GM12878 (cell line): ENCODE measurements at regions not wholly inside any gene's neighbourhood (a gene's known extent, or its start where the extent isn't known, plus 50 kb on each side); places are given as distances from the start of the nearest gene placed in this dataset.

Experiments
- ATAC-seq: fragments of 200-7000 bp; cut with Tn5 transposase; 3 replicates; pipeline ENCODE4 v1.9.1; 2020; ENCODE audit warnings: mild to moderate bottlenecking, moderate library complexity
- BruUV-seq: library from RNA; stranded (reverse); fragments of 400-500 nt; replicated peaks from 2 replicates; lab custom pipeline; 2021; lab: Mats Ljungman, UMichigan
- CTCF ChIA-PET: fragments of 300-600 bp; sonication (Branson Sonifier 250); formaldehyde crosslinking; extraction: SDS; loops from one replicate; lab custom pipeline; 2021; ENCODE audit warnings: inconsistent platforms; lab: Yijun Ruan, JAX
- POLR2A ChIA-PET: fragments of 350-600 bp; formaldehyde crosslinking; extraction: SDS; loops from one replicate; lab custom pipeline; 2021; ENCODE audit warnings: inconsistent platforms; lab: Charles Lee
- RAD21 ChIA-PET: fragments of 300-600 bp; sonication (Branson Sonifier 250); formaldehyde crosslinking; loops from one replicate; lab custom pipeline; 2023; ENCODE audit warnings: antibody characterized with exemption; ENCODE audit not compliant: unreplicated experiment; lab: Charles Lee
- SMC1A ChIA-PET: fragments of 300-600 bp; sonication (Branson Sonifier 250); formaldehyde crosslinking; loops from one replicate; lab custom pipeline; 2023; ENCODE audit not compliant: unreplicated experiment, uncharacterized antibody; lab: Charles Lee
- DNase-seq: peaks from one replicate; pipeline ENCODE4 v3.0.0-alpha.2; 2011; ENCODE audit warnings: low read depth, low spot score
- FAIRE-seq: peaks from 3 replicates; lab custom pipeline; 2011; peaks lifted over from hg19 to GRCh38; lab: Jason Lieb, UNC
- H2AFZ ChIP-seq: 2 replicates; pipeline ENCODE4 v1.6.0; 2011; ENCODE audit warnings: low read depth, low read length, control low read depth; ENCODE audit not compliant: control insufficient read depth
- H3K27ac ChIP-seq: 2 replicates; pipeline ENCODE4 v1.5.1; 2011; ENCODE audit warnings: control low read depth; ENCODE audit not compliant: control insufficient read depth, insufficient read depth
- H3K27me3 ChIP-seq, 2 experiments: replicated peaks in 1 of 2; 2 replicates each; pipeline versions ENCODE4 v1.6.0 to v1.6.1; 2011; ENCODE audit warnings: low read length in 1 of 2; ENCODE audit not compliant: control insufficient read depth in 2 of 2, insufficient read depth in 2 of 2
- H3K36me3 ChIP-seq, 2 experiments: 2 replicates each; pipeline ENCODE4 v1.5.1; 2011; ENCODE audit warnings: low read length in 1 of 2; ENCODE audit not compliant: control insufficient read depth in 2 of 2, insufficient read depth in 2 of 2
- H3K4me1 ChIP-seq: 2 replicates; pipeline ENCODE4 v1.6.1; 2011; ENCODE audit warnings: mild to moderate bottlenecking, low read length, moderate library complexity, mixed read lengths; ENCODE audit not compliant: control insufficient read depth, insufficient read depth
- H3K4me2 ChIP-seq: 2 replicates; pipeline ENCODE4 v1.6.0; 2011; ENCODE audit warnings: control low read depth; ENCODE audit not compliant: control insufficient read depth, insufficient read depth
- H3K4me3 ChIP-seq: fragments of 200-600 bp; sonication (generic); 2 replicates; pipeline ENCODE4 v1.5.1; 2016
- H3K79me2 ChIP-seq: 2 replicates; pipeline ENCODE4 v1.6.0; 2011; ENCODE audit warnings: low read length; ENCODE audit not compliant: control insufficient read depth, insufficient read depth
- H3K9ac ChIP-seq: 2 replicates; pipeline ENCODE4 v1.8.0; 2011; ENCODE audit warnings: low read length, control low read depth, mixed read lengths; ENCODE audit not compliant: control insufficient read depth, insufficient read depth
- H3K9me3 ChIP-seq: replicated peaks from 3 replicates; pipeline ENCODE4 v1.5.1; 2011; ENCODE audit warnings: mild to moderate bottlenecking, low read length; ENCODE audit not compliant: control insufficient read depth, insufficient read depth
- H4K20me1 ChIP-seq: 2 replicates; pipeline ENCODE4 v1.6.0; 2011; ENCODE audit not compliant: control insufficient read depth, insufficient read depth
- BCLAF1 ChIP-seq: fragments of 450-650 bp; IDR thresholded peaks from 2 replicates; pipeline ENCODE4 v1.6.1; 2017; ENCODE audit warnings: antibody characterized with exemption, mild to moderate bottlenecking, moderate library complexity
- CHD1 ChIP-seq: IDR thresholded peaks from 2 replicates; pipeline ENCODE4 v1.6.1; 2012; ENCODE audit warnings: low read depth, low read length, improper control_type of control experiment
- HDGF ChIP-seq: fragments of 450-650 bp; IDR thresholded peaks from 2 replicates; pipeline ENCODE4 v1.6.1; 2016; ENCODE audit warnings: antibody characterized with exemption
- LARP7 ChIP-seq: fragments of 450-650 bp; IDR thresholded peaks from 2 replicates; pipeline ENCODE4 v1.6.1; 2017; ENCODE audit warnings: mild to moderate bottlenecking
- MXI1 ChIP-seq: fragments of 150-350 bp; IDR thresholded peaks from 2 replicates; pipeline ENCODE4 v1.6.1; 2011; ENCODE audit warnings: low read depth, mild to moderate bottlenecking, inconsistent platforms, low read length, improper control_type of control experiment
- RCOR1 ChIP-seq: conservative IDR thresholded peaks from 2 replicates; pipeline ENCODE4 v1.6.1; 2012; ENCODE audit warnings: low read depth, low read length, improper control_type of control experiment
- SMAD1 ChIP-seq: fragments of 450-650 bp; IDR thresholded peaks from 2 replicates; pipeline ENCODE4 v1.6.1; 2018; ENCODE audit warnings: mild to moderate bottlenecking, low read depth; ENCODE audit not compliant: partially characterized antibody
- TAF1 ChIP-seq: IDR thresholded peaks from 2 replicates; pipeline ENCODE4 v1.6.1; 2011; ENCODE audit warnings: mild to moderate bottlenecking, low read depth, low read length, borderline replicate concordance
- TBL1XR1 ChIP-seq: IDR thresholded peaks from 2 replicates; pipeline ENCODE4 v1.6.1; 2012; ENCODE audit warnings: low read depth, low read length, improper control_type of control experiment
- ZNF217 ChIP-seq: fragments of 450-650 bp; IDR thresholded peaks from 2 replicates; pipeline ENCODE4 v1.6.1; 2017; ENCODE audit warnings: antibody characterized with exemption, mild to moderate bottlenecking
- WGBS: methylation state at CpG from one replicate; pipeline ENCODE4 v1.1.6; 2016; ENCODE audit warnings: low lambda C conversion rate; ENCODE audit not compliant: insufficient replicate concordance, insufficient coverage; ENCODE audit errors: missing lambda C conversion rate; 5-methylcytosine and 5-hydroxymethylcytosine counted together
- in situ Hi-C: fragments of 300-500 bp; cut with MboI; formaldehyde crosslinking; loops from 9 replicates; pipeline ENCODE4 v1.14.3; 2018; ENCODE audit warnings: mixed read lengths
- intact Hi-C: fragments of 100-400 bp; cut with micrococcal nuclease; formaldehyde crosslinking; loops from one replicate; pipeline ENCODE4 v1.14.2; 2022; ENCODE audit not compliant: unreplicated experiment
- TF ChIP-seq, protein P1 (sequence below): IDR thresholded peaks from 2 replicates; pipeline ENCODE4 v1.6.1; 2011; ENCODE audit warnings: low read depth, mild to moderate bottlenecking, low read length, moderate library complexity, borderline replicate concordance; ENCODE audit errors: extremely low read depth

GRCh38 chr10:32125023-32125422 is 68.8 kb upstream of the KIF5B start:
- no peak overlapping the region for H3K9ac ChIP-seq
- H2AFZ ChIP-seq: no peak overlapping the region
- H3K27me3 ChIP-seq: no peaks in the 10 kb centered on the region
- TF ChIP-seq LARP7 (no peak), TAF1 (no peak), RCOR1 (no peak), TBL1XR1 (no peak), MXI1 (no peak), SMAD1 (no peak), HDGF (no peak), CHD1 (no peak), ZNF217 (no peak), BCLAF1 (no peak)
- TF ChIP-seq, protein P1, sequence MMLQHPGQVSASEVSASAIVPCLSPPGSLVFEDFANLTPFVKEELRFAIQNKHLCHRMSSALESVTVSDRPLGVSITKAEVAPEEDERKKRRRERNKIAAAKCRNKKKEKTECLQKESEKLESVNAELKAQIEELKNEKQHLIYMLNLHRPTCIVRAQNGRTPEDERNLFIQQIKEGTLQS: no peak
- no peaks in the 10 kb centered on the region for H3K4me1 ChIP-seq
- H3K27ac ChIP-seq: no peak overlapping the region
- ChIA-PET SMC1A (interaction anchor here (0.6 kb wide), 1 partner anchor 189 kb away, joined by 4 read pairs; no protein-coding TSS in a partner anchor), CTCF (no interaction called here), POLR2A (no interaction called here), RAD21 (no interaction called here)
- no peak overlapping the region for H3K4me2 ChIP-seq
- H3K4me3 ChIP-seq: no peak overlapping the region
- no peaks in the 10 kb centered on the region for H4K20me1 ChIP-seq
- ATAC-seq (no peak), FAIRE-seq (no peak), DNase-seq (no peak)
- no peaks in the 10 kb centered on the region; the same call in 2 of the 3 replicates for H3K9me3 ChIP-seq
- in situ Hi-C loops (no loop called here), intact Hi-C loops (no loop called here)
- no peaks in the 10 kb centered on the region for H3K79me2 ChIP-seq
- WGBS: 57% methylated on average over 7 of the region's 7 CpGs
- H3K36me3 ChIP-seq: no peaks in the 10 kb centered on the region
- no TSS peak for BruUV-seq
